HepG2 (cell line): ENCODE measurements at regions not wholly inside any gene's neighbourhood (a gene's known extent, or its start where the extent isn't known, plus 50 kb on each side); places are given as distances from the start of the nearest gene placed in this dataset.

Source experiments
- ATAC-seq: fragments of 200-7000 bp; cut with Tn5 transposase; 3 replicates; pipeline ENCODE4 v1.9.1; 2020; ENCODE audit warnings: mild to moderate bottlenecking, moderate library complexity
- BruUV-seq: library from RNA; stranded (reverse); fragments of 400-500 nt; replicated peaks from 2 replicates; lab custom pipeline; 2021; lab: Mats Ljungman, UMichigan
- CTCF ChIA-PET: fragments of 300-600 bp; formaldehyde crosslinking; extraction: SDS; loops from one replicate; lab custom pipeline; 2021; ENCODE audit warnings: low total read pairs, inconsistent platforms, low intra/inter-chr PET ratio; lab: Yijun Ruan, JAX
- POLR2A ChIA-PET: fragments of 350-600 bp; sonication (Branson Sonifier 250); formaldehyde crosslinking; loops from one replicate; lab custom pipeline; 2020; ENCODE audit warnings: antibody characterized with exemption, inconsistent platforms; lab: Yijun Ruan, JAX
- DNase-seq: peaks from one replicate; pipeline ENCODE4 v3.0.0-alpha.2; 2015; ENCODE audit warnings: low spot score
- FAIRE-seq: peaks from 3 replicates; lab custom pipeline; 2011; peaks lifted over from hg19 to GRCh38; lab: Jason Lieb, UNC
- H2AFZ ChIP-seq: one replicate; pipeline ENCODE4 v1.6.1; 2011; ENCODE audit warnings: low read length, inconsistent platforms
- H3K27ac ChIP-seq: fragments of 300-600 bp; 3 replicates; pipeline ENCODE4 v1.8.0; 2011; ENCODE audit warnings: mixed run types, mild to moderate bottlenecking, mixed read lengths, low read length, inconsistent platforms; ENCODE audit not compliant: insufficient read depth; ENCODE audit errors: extremely low read length
- H3K27me3 ChIP-seq, 2 experiments: fragments of 200-600 bp in 1 of 2; 2 replicates in 1 of 2; 3 replicates in 1 of 2; pipeline versions ENCODE4 v1.6.0 to v1.8.0; 2011; ENCODE audit warnings: low read length in 2 of 2, mild to moderate bottlenecking in 2 of 2, moderate library complexity in 2 of 2, inconsistent platforms in 1 of 2; ENCODE audit not compliant: insufficient read depth in 2 of 2, control insufficient read depth in 1 of 2
- H3K36me3 ChIP-seq, 2 experiments: fragments of 200-600 bp in 1 of 2; replicated peaks in 1 of 2; 2 replicates in 1 of 2; 3 replicates in 1 of 2; pipeline versions ENCODE4 v1.5.1 to v1.8.0; 2011; ENCODE audit warnings: low read length in 2 of 2, inconsistent platforms in 1 of 2; ENCODE audit not compliant: insufficient read depth in 2 of 2, control insufficient read depth in 1 of 2
- H3K4me1 ChIP-seq: 2 replicates; pipeline ENCODE4 v1.5.1; 2012; ENCODE audit warnings: low read length, inconsistent platforms; ENCODE audit not compliant: insufficient read depth
- H3K4me2 ChIP-seq: 2 replicates; pipeline ENCODE4 v1.6.0; 2011; ENCODE audit warnings: low read depth, low read length, inconsistent platforms
- H3K4me3 ChIP-seq, 3 experiments: fragments of 200-600 bp in 1 of 3; sonication (generic), shearing (Covaris generic) in 1 of 3; replicated peaks in 1 of 3; 2 replicates each; pipeline ENCODE4 v1.5.1; 2011 to 2016; ENCODE audit warnings: low read length in 3 of 3, inconsistent platforms in 2 of 3, low read depth in 2 of 3, mild to moderate bottlenecking in 2 of 3, control low read depth in 1 of 3, mixed read lengths in 1 of 3; ENCODE audit not compliant: insufficient read depth in 1 of 3
- H3K79me2 ChIP-seq: one replicate; pipeline ENCODE4 v1.6.1; 2011; ENCODE audit warnings: low read length, inconsistent platforms; ENCODE audit not compliant: insufficient read depth
- H3K9ac ChIP-seq: 2 replicates; pipeline ENCODE4 v1.6.0; 2011; ENCODE audit warnings: mild to moderate bottlenecking, low read depth, low read length, inconsistent platforms; ENCODE audit not compliant: insufficient read depth
- H3K9me3 ChIP-seq: 2 replicates; pipeline ENCODE4 v1.5.1; 2012; ENCODE audit warnings: mild to moderate bottlenecking, low read length
- H4K20me1 ChIP-seq: 2 replicates; pipeline ENCODE4 v1.6.0; 2011; ENCODE audit warnings: inconsistent platforms, mild to moderate bottlenecking, low read length, moderate library complexity; ENCODE audit not compliant: insufficient read depth
- ASH2L ChIP-seq: fragments of 300-600, 200-600 bp; sonication (generic); IDR thresholded peaks from 2 replicates; pipeline ENCODE4 v1.7.0; 2017; ENCODE audit warnings: low read depth, mild to moderate bottlenecking, moderate library complexity, mixed read lengths, low read length; ENCODE audit not compliant: insufficient read length
- CCAR2 ChIP-seq: fragments of 200-400 bp; formaldehyde crosslinking; optimal IDR thresholded peaks from 2 replicates; pipeline ENCODE3; 2018; ENCODE audit warnings: low read depth, mild to moderate bottlenecking, low read length, moderate library complexity
- GTF3A ChIP-seq: sonication (generic); formaldehyde crosslinking; conservative IDR thresholded peaks from 2 replicates; pipeline ENCODE4 v1.4.0; 2020; ENCODE audit warnings: mild to moderate bottlenecking, missing genetic modification reagents
- HCFC1 ChIP-seq: fragments of 150-350 bp; IDR thresholded peaks from 2 replicates; pipeline ENCODE4 v1.6.1; 2014; ENCODE audit warnings: low read depth, low read length
- HDAC6 ChIP-seq: fragments of 200-600 bp; sonication (generic); IDR thresholded peaks from 2 replicates; pipeline ENCODE4 v1.7.0; 2017; ENCODE audit warnings: mild to moderate bottlenecking, antibody characterized with exemption, low read length, low read depth
- HOXA5 ChIP-seq: sonication (generic); formaldehyde crosslinking; IDR thresholded peaks from 2 replicates; pipeline ENCODE4 v1.4.0; 2020; ENCODE audit warnings: missing genetic modification reagents
- MAF1 ChIP-seq: sonication (generic); formaldehyde crosslinking; IDR thresholded peaks from 2 replicates; pipeline ENCODE4 v1.5.0; 2020; ENCODE audit warnings: missing genetic modification reagents, borderline replicate concordance
- NCOA5 ChIP-seq: sonication (generic); formaldehyde crosslinking; IDR thresholded peaks from 2 replicates; pipeline ENCODE4 v1.4.0; 2020; ENCODE audit warnings: missing genetic modification reagents
- NFATC3 ChIP-seq: sonication (generic); formaldehyde crosslinking; IDR thresholded peaks from 2 replicates; pipeline ENCODE4 v1.5.1; 2020; ENCODE audit warnings: mild to moderate bottlenecking, missing genetic modification reagents
- PAX8 ChIP-seq: sonication (generic); formaldehyde crosslinking; IDR thresholded peaks from 2 replicates; pipeline ENCODE4 v1.8.0; 2022; ENCODE audit warnings: mild to moderate bottlenecking, missing genetic modification reagents, borderline replicate concordance
- RBFOX2 ChIP-seq: fragments of 200-400 bp; formaldehyde crosslinking; IDR thresholded peaks from 2 replicates; pipeline ENCODE4 v1.6.1; 2017; ENCODE audit warnings: low read depth, mild to moderate bottlenecking, low read length
- SETDB1 ChIP-seq: sonication (generic); formaldehyde crosslinking; IDR thresholded peaks from 2 replicates; pipeline ENCODE4 v1.5.1; 2020; ENCODE audit warnings: missing genetic modification reagents, mild to moderate bottlenecking, borderline replicate concordance
- SMARCC2 ChIP-seq: fragments of 450-650 bp; IDR thresholded peaks from 2 replicates; pipeline ENCODE4 v1.6.1; 2017; ENCODE audit warnings: antibody characterized with exemption, mild to moderate bottlenecking
- TBP ChIP-seq: sonication (generic); formaldehyde crosslinking; IDR thresholded peaks from 2 replicates; pipeline ENCODE4 v1.5.0; 2020; ENCODE audit warnings: missing genetic modification reagents
- TBX2 ChIP-seq: sonication (generic); formaldehyde crosslinking; IDR thresholded peaks from 2 replicates; pipeline ENCODE4 v1.5.0; 2020; ENCODE audit warnings: missing genetic modification reagents, mild to moderate bottlenecking, borderline replicate concordance
- ZNF143 ChIP-seq: sonication (generic); formaldehyde crosslinking; IDR thresholded peaks from 2 replicates; pipeline ENCODE4 v1.4.0; 2020; ENCODE audit warnings: missing genetic modification reagents
- ZNF205 ChIP-seq: IDR thresholded peaks from 2 replicates; pipeline ENCODE4 v1.6.1; 2018; ENCODE audit warnings: missing biosample characterization, missing genetic modification reagents
- ZNF256 ChIP-seq: sonication (generic); formaldehyde crosslinking; conservative IDR thresholded peaks from 2 replicates; pipeline ENCODE4 v1.4.0; 2020; ENCODE audit warnings: missing genetic modification reagents
- ZNF296 ChIP-seq: sonication (generic); formaldehyde crosslinking; conservative IDR thresholded peaks from 2 replicates; pipeline ENCODE4 v1.5.0; 2020; ENCODE audit warnings: mild to moderate bottlenecking, missing genetic modification reagents
- ZNF598 ChIP-seq: sonication (generic); formaldehyde crosslinking; IDR thresholded peaks from 2 replicates; pipeline ENCODE4 v1.5.1; 2020; ENCODE audit warnings: mild to moderate bottlenecking, missing genetic modification reagents, borderline replicate concordance
- ZNF724P ChIP-seq: sonication (generic); formaldehyde crosslinking; IDR thresholded peaks from 2 replicates; pipeline ENCODE4 v1.8.0; 2022; ENCODE audit warnings: missing genetic modification reagents, borderline replicate concordance
- ZSCAN30 ChIP-seq: sonication (generic); formaldehyde crosslinking; IDR thresholded peaks from 2 replicates; pipeline ENCODE4 v1.5.0; 2020; ENCODE audit warnings: mild to moderate bottlenecking, missing genetic modification reagents
- WGBS: methylation state at CpG from one replicate; pipeline ENCODE4 v1.1.6; 2017; ENCODE audit warnings: low lambda C conversion rate; 5-methylcytosine and 5-hydroxymethylcytosine counted together
- in situ Hi-C: cut with HindIII; loops from 2 replicates; pipeline ENCODE4 v1.10.0; 2017; ENCODE audit warnings: low pct_unique_long_range_greater_than_20kb; ENCODE audit not compliant: extremely low pct_ligation_motif_present
- intact Hi-C: fragments of 100-400 bp; cut with micrococcal nuclease; formaldehyde crosslinking; loops from one replicate; pipeline ENCODE4 v1.10.0; 2022; ENCODE audit not compliant: unreplicated experiment
- TF ChIP-seq, protein P1 (sequence below): conservative IDR thresholded peaks from 2 replicates; pipeline ENCODE4 v1.6.1; 2018; ENCODE audit warnings: missing genetic modification reagents

DNA sequence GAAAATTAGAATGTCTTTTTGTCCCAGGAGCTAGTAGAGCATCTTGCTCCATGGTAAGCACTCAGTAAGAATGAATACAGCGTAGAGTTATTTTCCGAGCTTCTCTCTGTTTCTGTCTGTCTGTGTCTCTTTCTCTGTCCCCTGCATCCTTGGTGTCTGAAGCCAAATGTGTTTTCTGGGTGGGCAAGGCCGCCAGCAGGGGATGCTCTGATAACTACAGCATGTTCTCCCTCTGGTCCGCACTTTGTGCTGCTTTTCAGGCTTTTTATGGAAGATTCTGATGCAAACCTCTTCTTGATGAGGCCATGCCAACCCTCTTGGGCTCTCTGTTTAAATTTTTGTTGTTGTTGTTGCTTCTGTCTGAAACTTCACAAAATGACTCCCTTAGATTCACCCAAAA lies 142.8 kb upstream of the UBL3 start:
- Histone ChIP-seq H3K27me3 (no peaks in the 10 kb centered on the region; a peak in 3 of 5 replicates), H3K4me2 (no peak overlapping the region), H2AFZ (no peak overlapping the region), H3K36me3 (no peaks in the 10 kb centered on the region), H3K4me3 (no peak overlapping the region), H3K4me1 (no peaks in the 10 kb centered on the region), H3K27ac (no peak overlapping the region), H4K20me1 (no peaks in the 10 kb centered on the region), H3K9me3 (no peaks in the 10 kb centered on the region), H3K9ac (no peak overlapping the region), H3K79me2 (no peaks in the 10 kb centered on the region)
- 54% methylated on average over 4 of the region's 4 CpGs for WGBS
- intact Hi-C loops, result no loop called here
- no TSS peak for BruUV-seq
- in situ Hi-C loops, result no loop called here
- ATAC-seq (no peak), FAIRE-seq (no peak), DNase-seq (no peak)
- ChIA-PET POLR2A (no interaction called here), CTCF (no interaction called here)
- TF ChIP-seq, protein P1, sequence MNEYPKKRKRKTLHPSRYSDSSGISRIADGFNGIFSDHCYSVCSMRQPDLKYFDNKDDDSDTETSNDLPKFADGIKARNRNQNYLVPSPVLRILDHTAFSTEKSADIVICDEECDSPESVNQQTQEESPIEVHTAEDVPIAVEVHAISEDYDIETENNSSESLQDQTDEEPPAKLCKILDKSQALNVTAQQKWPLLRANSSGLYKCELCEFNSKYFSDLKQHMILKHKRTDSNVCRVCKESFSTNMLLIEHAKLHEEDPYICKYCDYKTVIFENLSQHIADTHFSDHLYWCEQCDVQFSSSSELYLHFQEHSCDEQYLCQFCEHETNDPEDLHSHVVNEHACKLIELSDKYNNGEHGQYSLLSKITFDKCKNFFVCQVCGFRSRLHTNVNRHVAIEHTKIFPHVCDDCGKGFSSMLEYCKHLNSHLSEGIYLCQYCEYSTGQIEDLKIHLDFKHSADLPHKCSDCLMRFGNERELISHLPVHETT (CRISPR knock-in tag), result no peak
- no peak for TF ChIP-seq PAX8
- no peak for TF ChIP-seq SETDB1 (CRISPR knock-in tag)
- no peak for TF ChIP-seq HCFC1
- TF ChIP-seq TBP (CRISPR knock-in tag), result no peak
- TF ChIP-seq ZNF205 (CRISPR knock-in tag), result no peak
- no peak for TF ChIP-seq ZNF143 (CRISPR knock-in tag)
- TF ChIP-seq NCOA5, result no peak

- Histone ChIP-seq H3K4me1 (no peaks in the 10 kb centered on the region), H4K20me1 (no peaks in the 10 kb centered on the region), H2AFZ (no peak overlapping the region), H3K9ac (no peak overlapping the region), H3K36me3 (no peaks in the 10 kb centered on the region), H3K27ac (no peak overlapping the region), H3K4me2 (no peak overlapping the region), H3K4me3 (no peak overlapping the region), H3K79me2 (no peaks in the 10 kb centered on the region), H3K9me3 (no peaks in the 10 kb centered on the region; the same call in 1 of the 2 replicates), H3K27me3 (no peaks in the 10 kb centered on the region; a peak in 3 of 5 replicates)
- ChIA-PET CTCF (no interaction called here), POLR2A (no interaction called here)
- 40% methylated on average over 1 of the region's 6 CpGs for WGBS
- ATAC-seq (no peak), FAIRE-seq (no peak), DNase-seq (no peak)
- no TSS peak for BruUV-seq
- in situ Hi-C loops (no loop called here), intact Hi-C loops (no loop called here)
- no peak for TF ChIP-seq CCAR2
- TF ChIP-seq HOXA5 (CRISPR knock-in tag), result no peak
- no peak for TF ChIP-seq NFATC3 (CRISPR knock-in tag)
- TF ChIP-seq HDAC6, result no peak
- TF ChIP-seq RBFOX2, result no peak
- TF ChIP-seq ZNF724P (CRISPR knock-in tag), result no peak
- no peak for TF ChIP-seq ZNF598
- no peak for TF ChIP-seq ZNF256 (CRISPR knock-in tag)
- no peak for TF ChIP-seq ASH2L
- TF ChIP-seq MAF1 (CRISPR knock-in tag), result no peak
- TF ChIP-seq ZNF296 (CRISPR knock-in tag), result no peak
- no peak for TF ChIP-seq GTF3A (CRISPR knock-in tag)
- TF ChIP-seq TBX2, result no peak
- no peak for TF ChIP-seq ZSCAN30 (CRISPR knock-in tag)
- no peak for TF ChIP-seq SMARCC2
These were observed 140.9 kb upstream of the UBL3 start for GRCh38 chr13:29991343-29991742.
